Liver (tissue), 3 donors: ENCODE measurements at regions not wholly inside any gene's neighbourhood (a gene's known extent, or its start where the extent isn't known, plus 50 kb on each side); places are given as distances from the start of the nearest gene placed in this dataset.

Experiments
- CTCF ChIP-seq: fragments of 150-350 bp; IDR thresholded peaks from 2 replicates; pipeline ENCODE4 v1.5.1; 2017; ENCODE audit warnings: improper control_type of control experiment, low read depth, low read length; ENCODE audit not compliant: missing input control
- JUND ChIP-seq, 2 donors: IDR thresholded peaks; 2 replicates each; pipeline ENCODE4 v1.6.1; 2016; ENCODE audit warnings: antibody characterized with exemption in 2 of 2
- MAX ChIP-seq: IDR thresholded peaks from 2 replicates; pipeline ENCODE4 v1.6.1; 2016; ENCODE audit warnings: antibody characterized with exemption
- RAD21 ChIP-seq, 2 donors: IDR thresholded peaks; 2 replicates each; pipeline ENCODE4 v1.6.1; 2016; ENCODE audit warnings: antibody characterized with exemption in 2 of 2, mild to moderate bottlenecking in 2 of 2
- REST ChIP-seq: IDR thresholded peaks from 2 replicates; pipeline ENCODE4 v1.6.1; 2016; ENCODE audit warnings: antibody characterized with exemption, mild to moderate bottlenecking
- YY1 ChIP-seq: IDR thresholded peaks from 2 replicates; pipeline ENCODE4 v1.6.1; 2016; ENCODE audit warnings: antibody characterized with exemption, mild to moderate bottlenecking
- donor health status: healthy.
- donor health status: healthy.

- no peak for TF ChIP-seq CTCF
- TF ChIP-seq REST, result no peak
- TF ChIP-seq MAX, result no peak
- no peak for TF ChIP-seq YY1
- no peak for TF ChIP-seq JUND (IDR thresholded peaks at IDR 0.05)
- no peak for TF ChIP-seq RAD21 (IDR thresholded peaks at IDR 0.05)
Measured at GRCh38 chr20:51121901-51122412, 99.0 kb upstream of the KCNG1 start.
